ENCODE measurements at regions not wholly inside any gene's neighbourhood (a gene's known extent, or its start where the extent isn't known, plus 50 kb on each side); places are given as distances from the start of the nearest gene placed in this dataset.
"Not testable (repeated sequence)": the region's sequence is repeated elsewhere in the genome, so short reads cannot be mapped to it uniquely, and the experiment has no call there.

GRCh38 chr22:25492162-25492561, 72.3 kb upstream of the GRK3 start:
- DNase-seq (no peak), ATAC-seq (no peak)
- intact Hi-C loops (cut with DNase I, micrococcal nuclease): no loop called here

- no peak for ATAC-seq
- intact Hi-C loops (cut with DNase I, micrococcal nuclease): no loop called here
- DNase-seq: no peak
Measured at GRCh38 chr22:25492841-25493734, 71.4 kb upstream of the GRK3 start.

- no peak for ATAC-seq
- no peak for DNase-seq
- intact Hi-C loops (cut with DNase I, micrococcal nuclease): no loop called here
Measured at GRCh38 chr22:25493794-25494193, 70.7 kb upstream of the GRK3 start.

GRCh38 chr22:25494774-25495173, 69.7 kb upstream of the GRK3 start:
- intact Hi-C loops (cut with DNase I, micrococcal nuclease): no loop called here
- no peak for ATAC-seq
- DNase-seq: no peak

- intact Hi-C loops (cut with DNase I, micrococcal nuclease): no loop called here
- ATAC-seq (no peak), DNase-seq (no peak)
Measured at GRCh38 chr22:25495285-25495684, 69.2 kb upstream of the GRK3 start.

- ATAC-seq: no peak
- no peak for DNase-seq
- intact Hi-C loops (cut with DNase I, micrococcal nuclease): no loop called here
Measured at GRCh38 chr22:25496396-25497064, 67.9 kb upstream of the GRK3 start.

GRCh38 chr22:25497181-25497641, 67.3 kb upstream of the GRK3 start:
- DNase-seq (no peak), ATAC-seq (no peak)
- intact Hi-C loops (cut with DNase I, micrococcal nuclease): no loop called here

- DNase-seq (no peak), ATAC-seq (no peak)
- intact Hi-C loops (cut with DNase I, micrococcal nuclease): no loop called here
Measured at GRCh38 chr22:25497716-25498115, 66.8 kb upstream of the GRK3 start.

- ATAC-seq; DNase-seq; intact Hi-C loops (cut with DNase I, micrococcal nuclease): not testable (repeated sequence)
Measured at GRCh38 chr22:25500671-25501070, 63.8 kb upstream of the GRK3 start.

- ATAC-seq; DNase-seq; intact Hi-C loops (cut with DNase I, micrococcal nuclease): not testable (repeated sequence)
Measured at GRCh38 chr22:25504017-25504416, 60.5 kb upstream of the GRK3 start.

GRCh38 chr22:25508161-25508560, 56.3 kb upstream of the GRK3 start:
- ATAC-seq (no peak), DNase-seq (no peak)
- intact Hi-C loops (cut with DNase I, micrococcal nuclease): no loop called here

- ATAC-seq: no peak
- intact Hi-C loops (cut with DNase I, micrococcal nuclease): no loop called here
- no peak for DNase-seq
Measured at GRCh38 chr22:25508761-25509321, 55.6 kb upstream of the GRK3 start.

GRCh38 chr22:25509374-25509791, 55.1 kb upstream of the GRK3 start:
- intact Hi-C loops (cut with DNase I, micrococcal nuclease): no loop called here
- ATAC-seq (no peak), DNase-seq (no peak)

- no peak for DNase-seq
- intact Hi-C loops (cut with DNase I, micrococcal nuclease): no loop called here
Measured at GRCh38 chr22:25510876-25511275, 53.6 kb upstream of the GRK3 start.

GRCh38 chr22:25511725-25512124, 52.8 kb upstream of the GRK3 start:
- intact Hi-C loops (cut with DNase I, micrococcal nuclease): no loop called here
- DNase-seq (no peak), ATAC-seq (no peak)

More at GRCh38 chr22:25510876-25511275, 53.6 kb upstream of the GRK3 start:
- peak; percentile 90 for ATAC-seq

- DNase-seq (no peak), ATAC-seq (no peak)
- intact Hi-C loops (cut with DNase I, micrococcal nuclease): no loop called here
Measured at GRCh38 chr22:25514436-25515180, 49.9 kb upstream of the GRK3 start.
